K562 (cell line): ENCODE measurements at regions not wholly inside any gene's neighbourhood (a gene's known extent, or its start where the extent isn't known, plus 50 kb on each side); places are given as distances from the start of the nearest gene placed in this dataset.

Experiments
- ATAC-seq: fragments of 200-7000 bp; cut with Tn5 transposase; 3 replicates; pipeline ENCODE4 v1.9.1; 2020; ENCODE audit warnings: moderate library complexity
- BruUV-seq: library from RNA; stranded (reverse); fragments of 400-500 nt; replicated peaks from 2 replicates; lab custom pipeline; 2021; lab: Mats Ljungman, UMichigan
- CTCF ChIA-PET: fragments of 300-600 bp; formaldehyde crosslinking; extraction: SDS; loops from one replicate; lab custom pipeline; 2021; ENCODE audit warnings: low intra/inter-chr PET ratio; lab: Yijun Ruan, JAX
- POLR2A ChIA-PET: fragments of 300-600, 350-650 bp; sonication (Branson Sonifier 250); formaldehyde crosslinking; extraction: SDS; loops from one replicate; lab custom pipeline; 2021; ENCODE audit warnings: antibody characterized with exemption, inconsistent platforms; lab: Yijun Ruan, JAX
- DNase-seq, 4 experiments: peaks; one replicate each; pipeline versions ENCODE4 v3.0.0 to v3.0.0-alpha.2; 2011 to 2018; ENCODE audit warnings: low spot score in 3 of 4, mixed read lengths in 3 of 4; ENCODE audit errors: extremely low read depth in 1 of 4
- FAIRE-seq: peaks from 2 replicates; lab custom pipeline; 2011; peaks lifted over from hg19 to GRCh38; lab: Jason Lieb, UNC
- H2AFZ ChIP-seq: 2 replicates; pipeline ENCODE4 v1.6.0; 2011; ENCODE audit warnings: low read depth, low read length, control low read depth, inconsistent platforms
- H3K27ac ChIP-seq: fragments of 200-600 bp; 3 replicates; pipeline ENCODE4 v1.8.0; 2011; ENCODE audit warnings: low read depth, mild to moderate bottlenecking, control low read depth, inconsistent platforms, low read length, moderate library complexity, mixed read lengths; ENCODE audit errors: extremely low read depth
- H3K27me3 ChIP-seq, 2 experiments: fragments of 300-600 bp in 1 of 2; 2 replicates in 1 of 2; 3 replicates in 1 of 2; pipeline versions ENCODE4 v1.6.0 to v1.8.0; 2011; ENCODE audit warnings: inconsistent platforms in 2 of 2, low read length in 2 of 2, mild to moderate bottlenecking in 1 of 2, mixed read lengths in 1 of 2, moderate library complexity in 1 of 2; ENCODE audit not compliant: control insufficient read depth in 2 of 2, insufficient read depth in 2 of 2
- H3K36me3 ChIP-seq: fragments of 300-600 bp; 3 replicates; pipeline ENCODE4 v1.8.0; 2011; ENCODE audit warnings: mild to moderate bottlenecking, low read length, inconsistent platforms; ENCODE audit not compliant: control insufficient read depth, insufficient read depth
- H3K4me1 ChIP-seq, 2 experiments: fragments of 200-600 bp in 1 of 2; replicated peaks in 1 of 2; 2 replicates in 1 of 2; 3 replicates in 1 of 2; pipeline versions ENCODE4 v1.5.1 to v1.8.0; 2011; ENCODE audit warnings: inconsistent platforms in 2 of 2, low read length in 2 of 2, mild to moderate bottlenecking in 1 of 2, mixed read lengths in 1 of 2, moderate library complexity in 1 of 2; ENCODE audit not compliant: control insufficient read depth in 2 of 2, insufficient read depth in 2 of 2
- H3K4me2 ChIP-seq: 2 replicates; pipeline ENCODE4 v1.6.1; 2011; ENCODE audit warnings: low read length, control low read depth, inconsistent platforms, mixed read lengths; ENCODE audit not compliant: insufficient read depth
- H3K4me3 ChIP-seq: fragments of 200-600 bp; sonication (generic), shearing (Covaris generic); 2 replicates; pipeline ENCODE4 v1.5.1; 2016; ENCODE audit warnings: control low read depth, inconsistent platforms
- H3K79me2 ChIP-seq: fragments of 200-600 bp; 3 replicates; pipeline ENCODE4 v1.8.0; 2011; ENCODE audit warnings: low read length, inconsistent platforms; ENCODE audit not compliant: control insufficient read depth, insufficient read depth
- H3K9ac ChIP-seq, 2 experiments: 2 replicates each; pipeline versions ENCODE4 v1.6.0 to v1.6.1; 2011; ENCODE audit warnings: low read depth in 2 of 2, low read length in 2 of 2, control low read depth in 1 of 2, inconsistent platforms in 1 of 2, mild to moderate bottlenecking in 1 of 2, mixed read lengths in 1 of 2; ENCODE audit not compliant: insufficient read depth in 1 of 2
- H3K9me1 ChIP-seq: one replicate; pipeline ENCODE4 v1.6.0; 2011; ENCODE audit warnings: inconsistent platforms, mild to moderate bottlenecking, low read length, moderate library complexity; ENCODE audit not compliant: control insufficient read depth, insufficient read depth
- H3K9me3 ChIP-seq: replicated peaks from 2 replicates; pipeline ENCODE4 v1.5.1; 2011; ENCODE audit warnings: low read depth, low read length, inconsistent platforms; ENCODE audit not compliant: control insufficient read depth, insufficient read depth
- H4K20me1 ChIP-seq: replicated peaks from 2 replicates; pipeline ENCODE4 v1.6.1; 2011; ENCODE audit warnings: low read length, inconsistent platforms, mixed read lengths; ENCODE audit not compliant: control insufficient read depth, insufficient read depth
- ARID3A ChIP-seq: IDR thresholded peaks from 2 replicates; pipeline ENCODE4 v1.6.1; 2012; ENCODE audit warnings: low read depth, low read length, improper control_type of control experiment, borderline replicate concordance
- CLOCK ChIP-seq: fragments of 250-450 bp; sonication (Bioruptor Pico); IDR thresholded peaks from 2 replicates; pipeline ENCODE4 v1.4.0; 2020; ENCODE audit warnings: mild to moderate bottlenecking, moderate library complexity, borderline replicate concordance
- ETV1 ChIP-seq: fragments of 450-650 bp; conservative IDR thresholded peaks from 2 replicates; pipeline ENCODE4 v1.6.1; 2016; ENCODE audit warnings: missing genetic modification characterization, control low read depth, low read depth, missing compliant biosample characterization
- HDGF ChIP-seq: fragments of 450-650 bp; IDR thresholded peaks from 2 replicates; pipeline ENCODE4 v1.6.1; 2016
- KLF1 ChIP-seq: fragments of 450-650 bp; IDR thresholded peaks from 2 replicates; pipeline ENCODE4 v1.6.1; 2016; ENCODE audit warnings: missing genetic modification characterization, missing compliant biosample characterization
- MTF1 ChIP-seq: fragments of 250-450 bp; sonication (Bioruptor Pico); IDR thresholded peaks from 2 replicates; pipeline ENCODE4 v1.9.0; 2021; ENCODE audit warnings: moderate library complexity, mild to moderate bottlenecking, inconsistent platforms, borderline replicate concordance
- NUFIP1 ChIP-seq: fragments of 450-650 bp; IDR thresholded peaks from 2 replicates; pipeline ENCODE4 v1.6.1; 2018; ENCODE audit not compliant: partially characterized antibody
- TSC22D4 ChIP-seq: fragments of 450-650 bp; IDR thresholded peaks from 2 replicates; pipeline ENCODE4 v1.6.1; 2016; ENCODE audit warnings: missing genetic modification characterization, missing biosample characterization, control low read depth
- ZBTB49 ChIP-seq: sonication (generic); formaldehyde crosslinking; IDR thresholded peaks from 2 replicates; pipeline ENCODE4 v1.8.0; 2022; ENCODE audit warnings: missing genetic modification reagents, mild to moderate bottlenecking, borderline replicate concordance
- ZNF445 ChIP-seq: fragments of 250-450 bp; sonication (Bioruptor Pico); IDR thresholded peaks from 2 replicates; pipeline ENCODE4 v1.4.0; 2020; ENCODE audit warnings: low read depth, mild to moderate bottlenecking, moderate library complexity
- WGBS: fragments of 100-300 bp; shearing (Covaris generic); methylation state at CpG from one replicate; pipeline ENCODE4 v1.1.6; 2016; ENCODE audit warnings: low coverage, mixed read lengths; ENCODE audit not compliant: insufficient coverage; ENCODE audit errors: missing lambda C conversion rate; 5-methylcytosine and 5-hydroxymethylcytosine counted together
- in situ Hi-C: fragments of 300-500 bp; cut with MboI; formaldehyde crosslinking; loops from 4 replicates; pipeline ENCODE4 v1.15.0; 2018; ENCODE audit warnings: inconsistent platforms, mixed read lengths
- intact Hi-C: fragments of 100-400 bp; cut with micrococcal nuclease; formaldehyde crosslinking; loops from 2 replicates; pipeline ENCODE4 v1.14.2; 2022

GRCh38 chr19:31072451-31072850 lies 276.8 kb downstream of the TSHZ3 start (continued):
- TF ChIP-seq HDGF = no peak
- TF ChIP-seq ZNF445 (CRISPR knock-in tag) = no peak
- TF ChIP-seq CLOCK (CRISPR knock-in tag) = no peak

GRCh38 chr19:31071136-31071855 lies 277.9 kb downstream of the TSHZ3 start:
- Histone ChIP-seq H3K4me2 (no peak overlapping the region), H3K79me2 (no peaks in the 10 kb centered on the region), H4K20me1 (no peaks in the 10 kb centered on the region; the same call in 1 of the 2 replicates), H3K4me3 (no peak overlapping the region), H3K36me3 (no peaks in the 10 kb centered on the region), H3K9me1 (no peaks in the 10 kb centered on the region), H3K27ac (no peak overlapping the region), H2AFZ (no peak overlapping the region), H3K27me3 (peaks cover 0 to 22% of the 10 kb centered on the region in 2 experiments; a peak in 2 of 5 replicates), H3K9me3 (no peaks in the 10 kb centered on the region), H3K9ac (no peak overlapping the region), H3K4me1 (no peaks in the 10 kb centered on the region)
- TF ChIP-seq ETV1 (tag) (no peak), TSC22D4 (tag) (no peak), MTF1 (CRISPR knock-in tag) (no peak), ARID3A (no peak), KLF1 (tag) (no peak), ZBTB49 (CRISPR knock-in tag) (no peak), NUFIP1 (no peak)
- intact Hi-C loops (no loop called here), in situ Hi-C loops (no loop called here)
- no peak for DNase-seq
- no peak for ATAC-seq
- BruUV-seq = no TSS peak
- ChIA-PET CTCF (no interaction called here), POLR2A (no interaction called here)
- no peak for FAIRE-seq
- WGBS = 1% methylated on average over 11 of the region's 11 CpGs
